Activated CD4-positive, alpha-beta T cell treated with anti-CD3 and anti-CD28 coated beads, Interleukin-2, amount 50 U/mL, for 4 hours (primary cell): ENCODE measurements at regions not wholly inside any gene's neighbourhood (a gene's known extent, or its start where the extent isn't known, plus 50 kb on each side); places are given as distances from the start of the nearest gene placed in this dataset.

Experiments
- DNase-seq, 2 experiments: peaks; one replicate each; pipeline ENCODE4 v3.0.0-alpha.2; 2020

- DNase-seq: no peak
Measured at GRCh38 chr2:35416391-35417140, 939.0 kb upstream of the CRIM1 start.

GRCh38 chr2:35415942-35416341, 939.6 kb upstream of the CRIM1 start:
- no peak for DNase-seq

GRCh38 chr2:35415282-35415681, 940.3 kb upstream of the CRIM1 start:
- no peak for DNase-seq

- peak in 1 of 2 experiments; percentile 5 for DNase-seq
Measured at GRCh38 chr2:35410431-35411061, 945.0 kb upstream of the CRIM1 start.

GRCh38 chr2:35409762-35410161, 945.8 kb upstream of the CRIM1 start:
- no peak for DNase-seq

GRCh38 chr2:35408320-35408719, 947.3 kb upstream of the CRIM1 start:
- DNase-seq: no peak

GRCh38 chr2:35391736-35392442, 963.7 kb upstream of the CRIM1 start:
- no peak for DNase-seq

GRCh38 chr2:35378791-35379190, 976.8 kb upstream of the CRIM1 start:
- no peak for DNase-seq

- DNase-seq: no peak
Measured at GRCh38 chr2:35374845-35375244, 980.7 kb upstream of the CRIM1 start.

- DNase-seq: no peak
Measured at GRCh38 chr2:35365859-35366258, 989.7 kb upstream of the CRIM1 start.

GRCh38 chr2:35356332-35356731, 999.2 kb upstream of the CRIM1 start:
- DNase-seq: no peak

- DNase-seq: no peak
Measured at GRCh38 chr2:35355056-35355455, 1000.5 kb upstream of the CRIM1 start.

- DNase-seq: no peak
Measured at GRCh38 chr2:35347561-35347960, 1008.0 kb upstream of the CRIM1 start.

GRCh38 chr2:35343135-35343534, 1012.4 kb upstream of the CRIM1 start:
- DNase-seq: no peak

- DNase-seq: no peak
Measured at GRCh38 chr2:35339211-35339610, 1016.4 kb upstream of the CRIM1 start.

- DNase-seq: no peak
Measured at GRCh38 chr2:35337922-35338321, 1017.7 kb upstream of the CRIM1 start.

GRCh38 chr2:35314049-35314448, 1041.5 kb upstream of the CRIM1 start:
- no peak for DNase-seq

GRCh38 chr2:35301369-35301768, 1054.2 kb upstream of the CRIM1 start:
- no peak for DNase-seq

GRCh38 chr2:35298493-35298892, 1057.1 kb upstream of the CRIM1 start:
- DNase-seq: no peak

GRCh38 chr2:35297403-35297802, 1058.2 kb upstream of the CRIM1 start:
- DNase-seq: no peak

- DNase-seq: no peak
Measured at GRCh38 chr2:35294636-35295263, 1060.8 kb upstream of the CRIM1 start.

GRCh38 chr2:35293261-35293660, 1062.3 kb upstream of the CRIM1 start:
- no peak for DNase-seq

GRCh38 chr2:35292199-35292598, 1063.4 kb upstream of the CRIM1 start:
- no peak for DNase-seq

- DNase-seq: no peak
Measured at GRCh38 chr2:35281702-35282101, 1073.9 kb upstream of the CRIM1 start.
